Fibroblast of skin of back (primary cell): ENCODE measurements at regions not wholly inside any gene's neighbourhood (a gene's known extent, or its start where the extent isn't known, plus 50 kb on each side); places are given as distances from the start of the nearest gene placed in this dataset.

ENCODE experiments used
- DNase-seq: peaks from one replicate; pipeline ENCODE4 v3.0.0-alpha.2; 2013

DNA sequence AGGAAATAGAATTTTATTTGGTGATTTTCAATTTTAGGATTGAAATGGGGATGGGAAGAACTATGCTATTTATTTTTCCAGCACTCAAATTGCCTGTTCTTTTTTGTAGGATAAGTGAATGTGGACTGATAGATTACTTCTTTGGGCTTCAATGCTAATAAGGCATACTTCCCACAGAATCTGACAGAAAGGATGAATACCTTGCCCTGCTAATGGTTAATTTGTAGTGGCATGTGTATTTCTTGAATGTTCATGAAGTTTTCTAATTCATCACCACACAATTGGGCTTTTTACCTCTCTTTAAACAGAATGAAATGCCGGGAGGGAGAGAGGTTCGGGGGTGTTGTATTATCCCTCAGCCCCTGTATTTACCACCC is 369.1 kb upstream of the ADGRL2 start:
- DNase-seq: no peak

DNA sequence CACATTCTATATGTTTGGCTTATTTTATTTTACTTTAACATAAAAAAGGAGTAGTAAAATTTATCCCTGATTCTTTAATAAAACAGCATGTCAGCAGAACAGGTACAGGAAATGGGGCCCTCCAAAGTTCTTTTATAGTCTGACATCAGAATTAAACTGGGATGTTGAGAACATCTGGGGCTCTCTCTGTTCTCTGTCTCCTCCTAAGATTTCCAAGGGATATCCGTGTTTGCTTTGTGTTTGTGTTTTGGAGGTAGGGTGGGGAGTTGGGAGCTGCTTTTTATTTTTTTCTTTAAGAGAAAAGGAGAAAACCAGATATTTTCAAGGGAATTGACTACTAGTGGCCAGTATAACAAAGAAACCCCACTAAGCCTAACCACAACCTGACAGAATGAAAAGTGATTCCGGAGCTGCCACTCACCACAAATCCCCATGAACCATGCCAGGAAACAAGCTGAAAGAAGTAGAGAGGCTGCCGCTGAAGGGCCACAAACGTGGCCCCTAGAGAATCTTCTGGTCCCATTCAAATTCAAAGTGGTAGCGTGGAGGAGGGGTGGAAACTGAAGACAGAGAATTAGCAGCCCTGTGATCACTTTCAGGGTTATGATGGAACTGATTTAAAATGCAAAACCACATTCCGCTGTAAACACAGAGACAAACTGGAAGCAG is 369.6 kb upstream of the ADGRL2 start:
- no peak for DNase-seq

DNA sequence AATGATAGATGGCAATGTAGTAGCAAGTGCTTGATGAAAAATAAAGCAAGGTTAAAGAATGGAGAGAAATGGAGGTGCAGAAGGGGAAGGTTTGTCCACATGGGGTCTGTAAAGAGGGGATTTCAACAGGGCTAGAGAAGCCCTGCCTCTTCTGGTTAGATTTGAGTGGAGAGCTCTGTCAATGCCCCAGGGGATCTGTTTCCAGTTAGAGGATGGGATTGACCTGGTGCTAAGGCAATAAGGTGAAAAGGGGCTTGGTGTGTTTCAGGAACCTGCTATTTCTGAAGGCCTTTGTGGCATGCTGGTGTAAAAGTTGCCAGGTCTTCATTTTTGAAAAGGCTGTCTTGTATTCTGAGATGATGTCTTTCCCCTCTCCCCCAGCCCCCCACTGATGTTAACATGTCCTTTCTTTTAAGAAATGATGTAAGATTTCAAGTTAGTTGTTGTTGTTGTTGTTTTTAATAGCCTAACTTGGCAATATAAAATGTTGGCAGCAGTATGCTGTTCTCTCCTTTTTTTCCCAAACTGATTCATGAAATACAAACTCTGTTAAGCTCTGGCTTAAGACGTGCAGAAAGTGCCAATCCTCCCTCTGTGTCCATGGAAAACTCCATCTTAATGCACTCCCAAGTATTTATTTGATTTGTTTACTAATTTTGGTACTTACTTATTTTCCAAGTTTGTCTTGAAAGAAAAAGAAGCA is 370.3 kb upstream of the ADGRL2 start:
- no peak for DNase-seq

DNA sequence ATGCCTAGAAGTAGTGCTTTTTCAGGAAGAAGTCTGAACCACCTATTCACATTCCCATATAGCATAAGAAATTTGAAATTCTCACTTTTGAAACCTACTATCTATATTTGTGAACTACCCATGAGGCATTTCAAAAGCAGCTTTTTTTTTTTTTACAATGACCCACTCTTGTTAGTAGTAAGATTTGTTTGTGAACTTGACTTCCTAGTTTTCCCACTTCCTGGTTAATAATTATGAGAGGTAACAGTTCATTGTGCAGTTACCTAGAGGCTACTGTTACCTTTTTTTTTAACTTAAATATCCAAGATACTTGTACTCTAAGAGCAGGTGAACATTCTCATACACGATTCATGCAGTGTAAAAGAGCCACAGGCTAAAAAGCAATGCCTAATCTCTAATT is 371.7 kb upstream of the ADGRL2 start:
- no peak for DNase-seq

DNA sequence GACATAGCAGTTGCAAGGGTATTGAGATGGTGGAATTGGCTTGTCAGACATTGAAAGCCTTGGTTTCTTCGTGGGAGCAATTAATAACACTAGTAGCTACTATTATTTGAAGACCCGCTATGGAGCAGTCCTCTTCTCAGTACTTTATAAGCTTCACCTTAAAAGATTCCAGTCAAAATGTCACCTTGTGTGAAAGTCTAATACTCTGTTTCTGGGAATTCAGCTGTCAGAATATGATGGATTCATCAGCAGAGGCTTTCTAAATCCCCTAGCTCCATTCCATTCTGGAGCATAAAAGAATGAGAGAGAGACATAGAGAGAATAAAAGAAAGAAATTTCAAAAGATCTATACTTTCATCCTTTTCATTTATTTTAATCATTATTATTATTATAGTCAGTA is 375.9 kb upstream of the ADGRL2 start:
- no peak for DNase-seq

DNA sequence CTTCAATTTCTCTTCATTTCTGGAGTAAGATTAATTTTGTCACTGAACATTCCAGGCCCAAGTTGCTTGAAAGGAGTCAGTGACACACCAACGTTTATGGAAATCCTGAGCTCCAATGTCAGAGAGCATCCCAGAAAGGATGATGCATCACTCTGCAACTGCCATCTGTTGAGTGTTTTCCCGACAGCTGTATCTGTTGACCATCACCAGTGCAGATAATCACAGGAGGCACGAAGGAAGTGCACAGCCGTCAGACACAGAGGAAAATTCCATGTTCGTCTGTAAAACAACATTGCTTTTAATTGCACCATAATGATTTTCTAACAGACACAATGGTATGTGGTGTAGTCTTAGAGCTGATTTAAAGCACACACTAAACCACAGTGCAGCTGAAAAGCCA is 376.7 kb upstream of the ADGRL2 start:
- peak; percentile 27 for DNase-seq

DNA sequence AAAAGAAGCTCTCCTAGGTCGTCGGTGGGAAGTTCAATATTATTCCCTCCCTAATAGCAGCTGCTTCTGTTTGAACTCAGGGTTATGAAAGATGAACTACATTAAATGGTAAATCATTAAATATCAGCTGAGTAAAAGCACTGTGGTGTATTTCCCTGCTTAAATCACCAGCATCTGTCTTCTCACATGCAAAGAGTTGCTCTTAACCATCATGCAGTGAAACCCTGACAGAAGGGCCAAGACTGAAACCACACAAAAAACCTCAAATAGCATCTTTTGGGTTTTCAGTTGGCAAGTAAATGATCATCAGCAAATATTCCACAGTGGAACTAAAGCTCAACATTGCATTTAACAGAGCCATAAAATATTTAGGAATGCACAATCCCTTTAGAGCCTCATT is 380.0 kb upstream of the ADGRL2 start:
- DNase-seq: no peak

DNA sequence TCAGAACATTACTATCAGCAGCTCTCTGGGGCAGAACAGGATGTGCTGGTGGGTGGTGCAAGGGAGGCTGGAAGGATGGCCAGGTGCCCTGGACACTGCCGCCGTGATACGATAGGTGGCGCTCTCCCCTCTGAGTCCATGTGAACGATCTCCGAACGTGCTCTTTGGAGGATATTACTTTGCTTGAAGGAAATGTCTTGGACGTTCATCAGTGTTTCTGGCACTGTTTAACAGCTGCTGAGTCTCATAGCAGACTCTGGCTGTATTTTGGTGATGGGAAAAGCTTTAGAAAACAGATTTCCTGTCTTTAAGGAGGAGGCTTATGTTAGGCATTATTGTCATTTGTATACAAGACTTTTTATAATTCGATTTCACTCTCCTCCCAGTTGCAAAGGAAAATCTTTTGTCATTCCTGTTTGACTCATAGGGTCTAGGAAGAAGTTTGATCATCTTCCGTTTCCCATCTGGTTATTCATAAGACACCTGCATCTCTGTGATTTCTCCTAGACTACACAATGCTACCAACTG is 386.2 kb upstream of the ADGRL2 start:
- peak; percentile 28 for DNase-seq

DNA sequence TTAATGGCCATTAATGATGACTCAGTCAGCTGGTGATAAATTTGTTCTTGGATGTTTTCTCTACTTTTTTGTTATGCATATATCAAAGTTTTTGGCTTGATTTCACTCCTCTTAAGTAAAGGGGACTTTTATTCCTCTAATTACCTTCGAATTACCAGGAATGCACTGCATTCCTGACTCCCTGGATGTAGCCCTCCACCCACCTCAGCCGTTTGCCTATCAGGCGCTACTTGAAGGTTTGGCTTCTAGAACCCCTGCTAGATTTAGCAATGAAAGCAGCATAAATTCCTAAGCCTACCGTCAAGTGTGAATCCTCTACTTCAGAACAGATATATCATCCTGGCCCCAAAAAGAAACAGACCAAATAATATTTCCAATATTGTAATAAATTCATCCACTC is 387.8 kb upstream of the ADGRL2 start:
- no peak for DNase-seq

DNA sequence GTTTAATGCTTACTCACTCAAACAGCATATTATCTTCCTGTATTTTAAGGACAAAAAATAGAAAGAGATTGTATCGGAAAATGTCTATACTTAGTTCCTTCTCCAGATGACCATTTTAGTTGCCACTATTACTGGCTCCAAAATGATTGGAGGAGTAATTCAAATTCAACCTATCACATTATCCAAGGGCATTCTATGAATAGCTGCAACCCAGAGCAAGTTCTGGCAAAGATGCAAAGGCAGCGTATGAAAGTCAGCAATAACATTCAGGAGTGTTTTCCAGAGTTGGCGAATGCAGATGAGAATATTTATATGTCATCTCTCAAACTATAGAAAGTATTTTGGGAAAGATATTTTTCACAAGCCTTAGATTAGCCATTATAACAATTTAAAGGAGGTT is 389.8 kb upstream of the ADGRL2 start:
- DNase-seq: no peak

DNA sequence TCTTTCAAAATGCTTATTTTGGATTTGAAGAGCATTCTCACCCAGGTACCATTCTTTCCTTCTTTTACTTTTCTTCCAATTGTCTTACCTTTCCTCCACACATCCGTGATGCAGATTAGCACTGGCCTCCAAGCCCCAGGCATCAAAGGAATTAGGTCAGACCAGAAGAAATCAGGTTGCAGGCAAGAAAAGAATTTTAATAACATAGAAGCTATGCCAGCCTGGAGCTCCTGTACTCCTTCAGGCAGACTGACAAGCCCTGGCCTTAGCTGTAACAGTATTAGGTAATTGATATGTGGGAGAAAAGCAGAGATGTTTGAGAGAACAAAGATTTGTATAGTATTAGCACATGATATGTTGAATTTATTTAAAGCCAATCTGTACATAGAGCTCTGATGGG is 390.4 kb upstream of the ADGRL2 start:
- DNase-seq: no peak

DNA sequence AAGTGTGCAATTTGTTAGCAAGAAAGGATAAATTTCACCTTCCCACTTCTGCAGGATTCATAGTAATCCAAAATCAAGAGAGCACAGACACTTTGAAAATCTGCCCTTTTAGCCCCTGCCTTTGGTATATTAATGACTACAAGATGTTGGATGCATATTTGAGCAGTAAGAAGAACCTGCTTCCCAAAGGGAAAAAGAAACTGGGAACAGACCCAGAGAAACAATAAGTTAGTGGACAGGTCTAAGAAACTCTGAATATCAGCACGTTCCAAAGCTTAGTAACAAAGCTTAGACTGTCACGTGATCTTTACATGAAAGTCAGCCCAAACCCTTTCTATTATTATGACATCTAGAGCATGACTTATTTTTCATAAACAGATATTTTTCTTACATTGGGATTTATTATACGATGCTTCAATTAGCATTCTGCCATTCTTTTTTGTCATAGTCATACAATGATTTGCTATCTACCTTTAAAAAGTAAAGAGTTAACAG is 390.9 kb upstream of the ADGRL2 start:
- DNase-seq: no peak

DNA sequence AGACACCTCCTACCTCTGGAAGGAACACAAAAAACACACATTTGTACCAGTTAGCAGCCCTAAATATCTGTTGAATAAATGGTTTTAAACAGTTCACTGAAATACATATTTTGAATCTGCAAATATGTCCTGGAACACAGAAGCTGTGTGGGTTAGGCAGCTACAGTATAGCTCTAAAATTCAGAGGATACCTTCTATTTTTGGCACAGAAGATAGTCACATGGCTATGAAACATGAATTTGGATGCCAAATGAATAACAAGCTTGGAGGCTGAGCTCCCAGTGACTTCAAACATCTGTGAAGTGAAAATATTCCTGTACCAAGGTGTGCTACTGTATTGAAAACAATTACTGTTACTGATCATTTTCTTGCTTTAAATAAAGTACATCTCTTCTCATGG is 391.5 kb upstream of the ADGRL2 start:
- no peak for DNase-seq

DNA sequence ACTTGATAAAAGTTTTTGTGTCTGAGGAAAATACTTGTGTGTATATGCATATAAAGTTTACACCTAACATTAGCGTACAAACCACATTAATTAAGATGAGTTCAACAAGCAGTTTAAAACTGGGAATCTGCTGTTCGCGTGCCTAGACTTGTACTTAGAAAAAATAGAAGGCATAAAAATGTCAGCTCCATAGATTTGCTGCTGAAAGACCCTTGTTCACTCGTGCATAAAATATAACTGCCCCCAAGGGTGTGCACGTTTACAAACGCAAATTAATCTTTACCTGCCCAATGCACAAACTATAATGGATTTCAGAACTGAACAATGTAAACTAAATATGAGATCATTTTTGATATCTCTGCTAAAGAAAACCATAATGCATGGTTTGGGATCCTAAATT is 392.3 kb upstream of the ADGRL2 start:
- DNase-seq: no peak

DNA sequence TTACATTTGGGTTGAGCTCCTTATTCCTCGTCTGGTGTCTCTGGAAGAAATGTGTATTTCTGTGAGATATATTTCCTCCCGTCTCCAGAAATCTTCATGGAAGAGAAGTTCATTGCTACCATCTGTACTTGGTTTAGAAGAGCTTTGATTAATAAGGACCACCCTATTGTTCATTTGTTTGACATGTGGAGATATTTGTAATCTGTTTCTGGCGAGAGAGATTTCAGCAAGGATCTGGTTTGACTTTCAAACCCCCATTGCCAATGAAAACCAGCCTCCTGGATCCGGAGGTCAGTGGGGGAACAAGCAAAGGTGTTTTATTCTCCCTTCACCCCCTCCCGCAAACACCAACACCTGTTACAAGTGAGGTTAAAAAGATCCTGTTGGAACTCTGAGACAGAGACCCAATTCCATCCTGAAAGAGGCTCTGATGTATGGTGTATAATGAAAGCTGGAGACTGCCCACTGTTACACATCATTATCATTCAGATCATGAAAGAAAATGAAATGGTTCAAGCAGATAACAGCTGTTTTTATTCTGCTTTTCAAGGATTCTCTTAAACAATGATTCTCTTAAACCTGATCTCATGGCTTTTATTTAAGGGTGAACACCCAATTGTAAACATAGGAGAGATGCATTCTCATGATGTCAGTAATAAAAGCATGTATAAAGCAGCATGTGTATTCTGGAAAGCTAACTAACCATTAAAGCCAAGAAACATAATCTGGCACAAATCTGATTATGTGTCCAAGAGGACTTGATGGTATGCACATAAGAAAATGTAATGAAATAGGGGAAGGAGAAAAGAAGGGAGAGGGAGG is 393.5 kb upstream of the ADGRL2 start:
- DNase-seq: no peak

DNA sequence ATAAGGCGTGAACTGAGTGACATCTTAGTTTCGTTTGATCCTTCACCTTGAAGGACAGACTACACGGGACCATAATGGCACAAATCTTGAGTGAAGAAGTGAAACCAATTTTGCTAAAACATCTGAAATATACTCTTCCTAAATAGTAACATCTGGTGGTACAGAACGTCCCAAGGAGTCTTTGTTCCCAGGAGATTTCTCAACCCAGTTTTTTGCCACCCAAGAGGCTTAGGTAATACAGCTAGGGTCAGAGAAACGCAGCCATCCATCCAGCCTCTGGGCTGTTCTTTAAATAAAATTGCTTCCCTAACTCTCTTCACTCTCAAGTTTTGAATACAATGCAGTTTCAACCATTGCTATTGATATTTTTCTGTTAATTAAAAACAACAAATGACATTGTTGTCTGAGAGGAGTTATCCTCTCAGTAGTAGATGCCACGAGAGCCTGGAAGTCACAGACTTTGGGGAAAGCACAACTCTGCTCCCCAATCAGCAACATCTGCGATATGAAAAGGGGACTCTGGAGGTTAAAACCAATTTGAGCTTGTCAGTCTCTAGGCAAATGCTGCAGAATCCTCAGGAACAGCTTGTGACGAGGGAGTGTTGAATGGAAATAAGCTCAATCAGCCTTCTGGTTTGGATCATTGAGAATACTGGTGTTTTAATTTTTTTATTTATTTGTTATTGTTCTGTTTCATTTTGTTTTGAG is 394.3 kb upstream of the ADGRL2 start:
- no peak for DNase-seq

DNA sequence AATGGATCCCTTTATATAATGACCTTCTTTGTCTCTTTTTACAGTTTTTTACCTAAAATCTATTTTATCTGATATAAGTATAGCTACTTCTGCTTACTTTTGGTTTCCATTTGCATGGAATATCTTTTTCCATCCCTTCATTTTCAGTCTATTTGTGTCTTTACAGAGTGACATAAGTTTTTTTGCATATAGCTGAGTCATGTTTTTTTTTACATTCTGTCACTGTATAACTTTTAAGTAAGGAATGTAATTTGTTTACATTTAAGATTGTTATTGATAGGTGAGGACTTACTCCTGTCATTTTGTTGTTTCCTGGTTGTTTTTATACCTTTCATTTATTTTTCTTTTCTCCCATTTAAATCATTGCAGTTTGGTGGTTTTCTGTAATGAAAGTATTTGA is 402.7 kb upstream of the ADGRL2 start:
- DNase-seq: no peak

DNA sequence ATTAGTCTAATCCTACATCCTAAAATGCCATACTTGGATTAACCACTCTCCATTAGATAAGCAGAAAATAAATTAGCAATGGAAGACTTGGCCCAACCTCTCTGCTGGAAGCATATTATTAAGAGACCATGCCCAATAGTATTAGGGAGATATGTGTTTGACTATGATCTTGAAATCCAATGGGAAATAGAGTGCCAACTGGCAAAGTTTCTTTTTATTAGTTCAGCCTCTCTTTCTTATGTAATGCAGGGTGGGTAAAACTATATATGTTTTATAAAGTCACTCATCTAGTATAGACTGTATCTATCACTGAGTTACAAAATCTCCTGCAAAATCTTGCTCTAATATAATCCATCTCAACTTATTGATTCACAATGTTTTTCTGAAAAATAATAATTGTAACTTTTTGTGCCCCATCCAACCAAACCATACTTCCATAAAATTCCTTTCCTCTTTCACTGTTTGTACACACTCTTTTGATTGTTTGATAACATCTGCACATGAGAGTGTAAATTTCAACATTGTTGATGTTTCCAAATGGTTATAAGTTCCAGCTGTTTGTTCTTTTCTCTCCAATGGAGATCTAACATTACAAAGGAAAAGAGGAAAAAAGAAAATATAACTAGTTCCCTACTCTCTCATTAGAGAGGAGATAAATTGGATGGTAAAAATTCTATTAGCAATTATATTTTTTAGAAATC is 408.1 kb upstream of the ADGRL2 start:
- DNase-seq: no peak

DNA sequence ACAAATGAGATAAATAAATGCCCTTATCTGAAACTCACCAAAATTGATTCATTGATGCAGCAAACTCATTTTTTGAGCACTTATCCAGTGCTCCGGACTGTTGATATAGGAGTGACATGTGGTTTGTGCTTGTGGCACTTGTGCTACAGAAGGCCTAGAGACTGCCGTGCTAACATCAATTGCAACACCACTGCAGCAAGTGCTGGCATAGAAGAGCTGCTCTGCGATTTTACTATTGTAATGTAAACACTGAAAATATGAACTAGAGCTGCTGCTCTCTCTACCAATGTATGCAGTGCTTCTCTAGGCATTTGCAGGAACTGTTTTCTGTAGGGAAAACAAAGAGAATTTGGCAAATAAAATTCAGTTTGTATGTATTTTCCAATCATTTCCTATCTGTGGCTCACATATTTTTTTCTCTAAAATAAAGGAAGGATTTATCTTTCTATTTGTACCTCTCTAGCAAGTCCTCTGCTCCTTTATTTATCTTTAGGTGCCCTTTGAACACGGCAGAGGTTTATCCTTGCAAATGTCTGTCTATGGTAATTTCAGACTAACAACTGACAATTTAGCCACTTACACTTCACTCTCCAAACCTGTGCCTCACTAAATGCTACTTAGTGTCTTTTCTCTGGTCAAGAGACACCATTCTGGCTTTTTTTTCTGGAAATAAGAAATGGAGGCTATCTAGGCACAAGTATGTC is 409.5 kb upstream of the ADGRL2 start:
- DNase-seq: no peak

DNA sequence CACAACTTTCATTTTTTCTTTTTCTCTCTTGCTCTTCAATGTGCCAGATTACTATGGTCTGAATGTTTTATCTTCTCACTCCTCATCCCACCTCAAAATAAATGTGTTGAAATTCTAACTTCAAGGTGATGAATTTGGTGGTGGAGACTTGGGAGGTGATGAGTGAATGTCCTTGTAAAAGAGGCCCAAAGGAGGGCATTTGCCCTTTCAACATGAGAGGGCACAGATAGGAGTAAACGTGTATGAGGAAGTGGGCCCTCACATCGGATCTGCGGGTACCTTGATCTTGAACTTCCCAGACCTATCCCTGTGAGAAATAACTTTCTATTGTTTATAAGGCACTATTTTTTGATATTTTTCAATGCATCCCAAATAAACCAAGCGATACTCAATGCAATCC is 412.3 kb upstream of the ADGRL2 start:
- DNase-seq: no peak

DNA sequence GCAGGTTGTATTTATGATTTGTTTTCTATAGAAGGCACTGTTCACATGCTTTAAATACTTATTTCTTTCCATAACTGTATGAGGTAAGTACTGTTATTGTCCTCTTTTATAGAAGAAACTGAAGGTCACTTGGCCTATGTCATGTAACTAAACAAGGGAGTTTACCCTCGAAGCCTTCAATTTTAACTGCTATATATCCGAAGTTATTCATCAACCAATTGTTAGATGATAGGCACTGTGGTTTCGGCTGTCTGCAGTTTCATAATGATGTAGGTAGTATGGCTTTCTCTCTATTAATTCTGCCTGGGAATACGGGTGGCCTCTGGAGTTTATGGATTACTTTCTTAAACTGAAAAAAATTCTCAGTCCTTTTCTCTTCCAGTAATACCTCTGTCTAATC is 413.3 kb upstream of the ADGRL2 start:
- no peak for DNase-seq

DNA sequence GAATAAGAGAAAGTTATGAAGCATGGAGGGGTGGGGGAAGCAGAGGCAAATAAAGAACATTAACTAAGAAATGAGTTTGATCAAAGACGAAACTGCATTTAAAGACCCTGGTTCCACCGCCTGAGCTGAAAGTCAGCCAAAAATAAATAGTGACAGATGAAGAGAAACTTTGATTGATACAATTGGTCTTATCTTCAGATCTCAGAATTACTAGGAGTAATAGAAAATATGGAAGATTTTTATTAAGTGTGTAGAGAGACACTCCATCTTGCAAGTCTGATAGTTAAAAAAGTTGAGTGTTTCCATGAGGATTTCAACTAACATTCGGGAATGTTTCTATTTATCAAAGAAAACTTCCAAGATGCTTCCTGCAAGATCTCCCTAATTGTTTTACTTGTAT is 418.2 kb upstream of the ADGRL2 start:
- DNase-seq: no peak
